ENCODE measurements at regions not wholly inside any gene's neighbourhood (a gene's known extent, or its start where the extent isn't known, plus 50 kb on each side); places are given as distances from the start of the nearest gene placed in this dataset.

DNA sequence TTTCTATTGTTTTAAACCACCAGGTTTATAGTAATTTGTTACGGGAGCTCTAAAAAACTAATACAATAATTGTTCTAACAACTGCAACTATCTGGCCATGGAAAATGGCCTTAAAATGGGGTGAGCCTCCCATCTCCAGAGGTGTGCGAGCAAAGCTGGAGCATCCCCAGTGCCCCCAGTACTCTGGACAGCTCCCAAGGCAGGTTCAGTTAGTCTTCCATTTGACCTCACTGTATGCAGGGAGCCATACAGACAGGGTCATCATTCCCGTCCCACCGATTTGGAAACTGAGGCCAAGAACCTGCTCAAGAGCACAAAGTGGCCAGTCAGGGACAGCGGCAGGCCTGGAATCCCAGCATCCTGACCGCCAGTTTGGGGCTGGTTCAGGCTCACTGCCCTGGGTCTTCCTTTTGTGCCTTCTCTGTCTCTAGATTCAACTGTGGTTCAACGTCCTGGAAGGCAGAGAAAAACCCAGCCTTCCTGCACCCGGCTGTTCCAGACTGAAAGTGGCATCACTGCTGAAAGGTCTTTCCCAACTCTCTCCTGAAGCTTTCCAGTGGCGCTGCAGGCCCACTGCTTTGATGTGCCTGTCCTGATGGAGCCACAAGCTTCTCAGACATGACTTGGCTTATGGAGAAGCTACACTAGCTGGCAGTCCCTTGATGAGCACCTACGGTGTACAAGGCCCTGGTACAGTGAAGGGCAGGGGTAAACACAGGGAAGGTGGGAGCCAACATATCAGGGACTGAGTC is 76.6 kb upstream of the LINGO1 start:
- no peaks in the 10 kb centered on the region for H3K4me1 ChIP-seq (ENCODE audit: insufficient read depth, low read length)
- POLR2A ChIA-PET, result no interaction called here
- no peaks in the 10 kb centered on the region for H3K9me3 ChIP-seq (ENCODE audit: low read length)
- no peak overlapping the region for H3K4me3 ChIP-seq (ENCODE audit: low read length)
- H3K4me1 Mint-ChIP-seq, result no peaks in the 10 kb centered on the region
- H3K27ac ChIP-seq (ENCODE audit: low read depth, low read length), result no peak overlapping the region
- H3K36me3 Mint-ChIP-seq, result no peaks in the 10 kb centered on the region
- no peak overlapping the region for H3K4me3 Mint-ChIP-seq
- H3K9me3 Mint-ChIP-seq, result peaks cover 0 to 2% (median 0%) of the 10 kb centered on the region in 5 donors
- H3K27me3 ChIP-seq (ENCODE audit: insufficient read depth, low read length, poor library complexity, severe bottlenecking), result no peaks in the 10 kb centered on the region
- H3K36me3 ChIP-seq (ENCODE audit: insufficient read depth, low read length), result no peaks in the 10 kb centered on the region
- peaks cover 5 to 26% of the 10 kb centered on the region in 2 donors for H3K27me3 Mint-ChIP-seq
- CTCF ChIA-PET, result no interaction called here
- H3K27ac Mint-ChIP-seq, result no peak overlapping the region
- DNase-seq, result no peak

DNA sequence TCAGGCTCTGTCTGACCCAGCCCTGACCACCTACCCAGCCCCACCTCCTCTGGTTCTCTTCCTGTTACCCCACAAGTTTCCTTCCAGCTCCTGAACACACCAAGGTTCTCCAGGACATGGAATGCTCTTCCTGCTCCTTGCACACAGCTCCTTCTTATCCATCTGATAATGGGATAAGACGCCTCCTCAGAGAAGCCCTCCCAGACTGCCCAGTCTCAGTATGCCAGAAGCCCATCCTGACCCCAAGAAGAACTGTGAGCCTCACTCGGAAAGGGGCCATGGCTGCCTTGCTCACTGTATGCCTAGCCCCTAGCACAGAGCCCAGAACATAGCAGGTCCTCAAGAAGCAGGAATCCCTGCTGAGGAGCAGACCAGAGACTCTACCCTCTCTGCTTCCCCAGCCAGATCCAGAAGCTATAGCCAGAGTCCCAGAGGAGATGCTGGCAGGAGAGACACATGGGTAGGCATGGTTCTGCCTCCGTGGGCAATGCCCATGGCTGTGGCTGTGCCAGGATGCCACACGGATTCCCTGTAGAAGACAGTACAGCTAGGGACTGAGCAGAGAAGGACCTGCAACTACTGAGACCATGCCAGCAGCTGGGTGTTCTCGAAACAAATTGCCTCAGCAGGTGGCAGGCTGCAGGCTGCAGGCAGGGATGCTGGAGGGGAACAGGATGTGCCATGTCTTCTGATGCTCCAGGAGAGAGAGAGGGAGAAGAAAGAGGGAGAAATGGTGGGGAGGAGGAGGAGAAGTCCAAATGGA is 74.0 kb upstream of the LINGO1 start:
- Mint-ChIP-seq H3K36me3 (no peaks in the 10 kb centered on the region), H3K27me3 (peaks cover 9 to 21% of the 10 kb centered on the region in 2 donors), H3K27ac (no peak overlapping the region), H3K4me1 (no peaks in the 10 kb centered on the region), H3K9me3 (no peaks in the 10 kb centered on the region), H3K4me3 (no peak overlapping the region)
- H3K4me1 ChIP-seq (ENCODE audit: insufficient read depth, low read length), result no peaks in the 10 kb centered on the region
- H3K9me3 ChIP-seq (ENCODE audit: low read length), result no peaks in the 10 kb centered on the region
- no peaks in the 10 kb centered on the region for H3K27me3 ChIP-seq (ENCODE audit: insufficient read depth, low read length, poor library complexity, severe bottlenecking)
- POLR2A ChIA-PET, result no interaction called here
- no peak overlapping the region for H3K4me3 ChIP-seq (ENCODE audit: low read length)
- H3K27ac ChIP-seq (ENCODE audit: low read depth, low read length), result no peak overlapping the region
- DNase-seq, result no peak
- CTCF ChIA-PET, result no interaction called here
- H3K36me3 ChIP-seq (ENCODE audit: insufficient read depth, low read length), result no peaks in the 10 kb centered on the region

DNA sequence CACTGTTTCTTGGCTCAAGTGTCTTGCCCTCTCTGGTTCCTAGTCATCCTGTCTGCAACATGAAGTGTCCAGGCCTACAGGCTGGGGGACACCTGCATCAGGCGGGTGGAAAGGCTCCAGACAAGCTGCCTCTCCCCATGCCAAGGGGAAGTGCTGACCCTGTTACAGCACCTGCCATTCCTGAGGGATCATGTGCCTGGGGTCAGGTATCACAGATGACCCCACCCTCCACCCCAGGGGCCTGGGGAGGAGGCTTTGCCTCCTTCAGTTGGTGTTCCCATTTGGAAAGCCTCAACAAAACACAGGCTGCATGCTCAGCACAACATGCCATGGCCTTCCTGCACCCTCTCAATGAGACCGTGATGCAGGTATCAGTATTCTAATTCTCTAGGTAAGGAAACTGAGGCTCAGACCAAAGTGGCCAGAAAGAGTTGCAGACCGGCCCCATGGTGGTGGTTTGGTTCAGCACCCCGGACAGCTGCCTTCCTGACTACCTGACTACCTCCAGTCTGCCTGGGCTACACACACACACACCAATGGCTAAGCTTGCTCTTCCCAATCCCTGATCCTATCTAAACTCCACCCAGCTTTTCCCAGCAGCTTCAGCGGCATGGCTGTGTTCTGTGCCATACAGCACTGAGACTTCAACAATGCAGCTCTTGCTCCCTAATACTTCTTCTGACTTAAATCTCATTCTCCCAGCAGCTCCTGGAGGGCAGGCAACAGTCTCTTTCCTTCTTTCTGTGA is 69.7 kb upstream of the LINGO1 start:
- CTCF ChIA-PET, result no interaction called here
- Mint-ChIP-seq H3K27ac (no peak overlapping the region), H3K27me3 (peaks cover 11 to 21% of the 10 kb centered on the region in 2 donors), H3K36me3 (no peaks in the 10 kb centered on the region), H3K4me3 (no peak overlapping the region), H3K4me1 (no peaks in the 10 kb centered on the region), H3K9me3 (no peaks in the 10 kb centered on the region)
- no peak overlapping the region for H3K4me3 ChIP-seq (ENCODE audit: low read length)
- POLR2A ChIA-PET, result no interaction called here
- no peaks in the 10 kb centered on the region for H3K4me1 ChIP-seq (ENCODE audit: insufficient read depth, low read length)
- no peak for DNase-seq
- H3K36me3 ChIP-seq (ENCODE audit: insufficient read depth, low read length), result no peaks in the 10 kb centered on the region
- H3K27ac ChIP-seq (ENCODE audit: low read depth, low read length), result no peak overlapping the region
- H3K27me3 ChIP-seq (ENCODE audit: insufficient read depth, low read length, poor library complexity, severe bottlenecking), result no peaks in the 10 kb centered on the region
- H3K9me3 ChIP-seq (ENCODE audit: low read length), result no peaks in the 10 kb centered on the region

DNA sequence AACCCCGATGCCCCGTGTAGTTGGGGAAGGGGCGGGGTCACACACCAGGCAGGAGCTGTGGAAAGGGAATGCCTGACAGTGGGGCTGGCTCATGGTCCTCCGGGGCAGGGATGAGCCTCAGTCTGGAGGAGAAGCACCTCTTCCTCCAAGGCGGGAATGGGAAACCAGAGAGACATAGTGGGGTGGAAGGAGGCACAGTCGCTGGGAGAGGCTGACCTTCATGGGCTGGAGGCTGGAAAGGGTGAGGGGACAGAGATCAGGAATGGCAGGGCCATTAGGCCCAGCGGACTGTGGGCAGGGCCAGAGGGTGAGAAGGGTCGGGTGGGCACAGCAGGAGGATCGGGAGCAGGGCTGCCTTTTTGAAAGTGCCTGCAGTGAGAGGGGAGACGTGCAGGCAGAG is 65.8 kb upstream of the LINGO1 start:
- H3K4me3 Mint-ChIP-seq, result no peak overlapping the region
- POLR2A ChIA-PET, result no interaction called here
- no peak for DNase-seq
- no peaks in the 10 kb centered on the region for H3K9me3 Mint-ChIP-seq
- H3K4me1 Mint-ChIP-seq, result no peaks in the 10 kb centered on the region
- H3K36me3 Mint-ChIP-seq, result peaks cover 0 to 1% (median 0%) of the 10 kb centered on the region in 3 donors
- peaks cover 19 to 20% of the 10 kb centered on the region in 2 donors for H3K27me3 Mint-ChIP-seq
- Histone ChIP-seq H3K9me3 (ENCODE audit: low read length) (no peaks in the 10 kb centered on the region), H3K4me3 (ENCODE audit: low read length) (no peak overlapping the region), H3K4me1 (ENCODE audit: insufficient read depth, low read length) (no peaks in the 10 kb centered on the region), H3K27ac (ENCODE audit: low read depth, low read length) (no peak overlapping the region), H3K27me3 (ENCODE audit: insufficient read depth, low read length, poor library complexity, severe bottlenecking) (no peaks in the 10 kb centered on the region), H3K36me3 (ENCODE audit: insufficient read depth, low read length) (no peaks in the 10 kb centered on the region)
- H3K27ac Mint-ChIP-seq, result no peak overlapping the region
- CTCF ChIA-PET, result no interaction called here

DNA sequence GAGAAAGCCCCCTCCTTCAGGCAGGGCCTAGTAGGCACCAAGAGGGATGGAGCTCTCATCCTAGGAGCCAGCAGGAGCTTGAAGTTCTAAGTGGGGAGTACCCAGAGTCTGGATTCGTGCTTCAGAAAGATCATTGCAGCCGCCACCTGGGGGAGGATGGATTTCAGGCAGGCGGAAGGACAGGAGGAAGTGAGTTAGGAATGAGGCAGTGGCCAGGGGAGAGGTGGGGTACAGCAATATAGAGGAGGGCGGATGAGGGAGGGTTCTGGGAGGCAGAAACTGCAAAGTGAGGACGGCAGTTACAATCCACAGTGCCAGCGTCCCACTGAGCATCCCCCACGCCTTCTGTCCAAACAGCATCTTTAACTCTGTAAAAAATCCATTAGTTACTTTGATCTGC is 65.2 kb upstream of the LINGO1 start:
- POLR2A ChIA-PET, result no interaction called here
- CTCF ChIA-PET, result no interaction called here
- peaks cover 4% of the 10 kb centered on the region for H3K27me3 ChIP-seq (ENCODE audit: insufficient read depth, low read length, poor library complexity, severe bottlenecking)

DNA sequence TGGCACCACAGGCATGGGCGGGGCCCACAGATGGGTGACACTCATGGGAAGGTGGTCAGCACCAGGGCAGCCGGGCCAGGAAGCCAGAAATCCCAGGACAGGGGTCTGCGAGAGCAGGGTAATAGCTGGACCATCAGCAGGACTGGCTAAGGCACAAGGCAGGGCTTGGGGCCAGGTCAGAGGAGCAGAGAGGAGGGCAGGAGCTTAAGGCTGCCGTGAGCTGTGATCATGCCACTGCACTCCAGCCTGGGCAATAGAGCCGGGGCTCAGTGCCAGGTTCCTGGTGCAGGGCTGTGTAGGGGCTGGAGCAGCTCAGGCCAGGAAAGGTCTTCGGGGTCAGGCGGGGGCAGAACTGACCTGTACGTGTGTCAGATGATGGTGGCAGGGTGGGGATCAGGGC is 64.2 kb upstream of the LINGO1 start:
- no peaks in the 10 kb centered on the region for H3K4me1 Mint-ChIP-seq
- H3K36me3 Mint-ChIP-seq, result peaks cover 0 to 4% (median 0%) of the 10 kb centered on the region in 3 donors
- peaks cover 23 to 26% of the 10 kb centered on the region in 2 donors for H3K27me3 Mint-ChIP-seq
- CTCF ChIA-PET, result no interaction called here
- POLR2A ChIA-PET, result no interaction called here
- H3K9me3 Mint-ChIP-seq, result no peaks in the 10 kb centered on the region
- no peaks in the 10 kb centered on the region for H3K9me3 ChIP-seq (ENCODE audit: low read length)
- H3K4me3 ChIP-seq (ENCODE audit: low read length), result no peak overlapping the region
- H3K27me3 ChIP-seq (ENCODE audit: insufficient read depth, low read length, poor library complexity, severe bottlenecking), result peaks cover 9% of the 10 kb centered on the region
- no peak for DNase-seq
- no peak overlapping the region for H3K27ac Mint-ChIP-seq
- H3K4me1 ChIP-seq (ENCODE audit: insufficient read depth, low read length), result no peaks in the 10 kb centered on the region
- no peak overlapping the region for H3K27ac ChIP-seq (ENCODE audit: low read depth, low read length)
- no peaks in the 10 kb centered on the region for H3K36me3 ChIP-seq (ENCODE audit: insufficient read depth, low read length)
- H3K4me3 Mint-ChIP-seq, result no peak overlapping the region

More for the DNA sequence above, 65.2 kb upstream of the LINGO1 start:
- no peaks in the 10 kb centered on the region for H3K9me3 Mint-ChIP-seq
- Histone ChIP-seq H3K4me1 (ENCODE audit: insufficient read depth, low read length) (no peaks in the 10 kb centered on the region), H3K4me3 (ENCODE audit: low read length) (no peak overlapping the region), H3K27ac (ENCODE audit: low read depth, low read length) (no peak overlapping the region), H3K9me3 (ENCODE audit: low read length) (no peaks in the 10 kb centered on the region), H3K36me3 (ENCODE audit: insufficient read depth, low read length) (no peaks in the 10 kb centered on the region)
- peaks cover 0 to 4% (median 0%) of the 10 kb centered on the region in 3 donors for H3K36me3 Mint-ChIP-seq
- no peaks in the 10 kb centered on the region for H3K4me1 Mint-ChIP-seq
- H3K27me3 Mint-ChIP-seq, result peaks cover 23 to 25% of the 10 kb centered on the region in 2 donors
- H3K4me3 Mint-ChIP-seq, result no peak overlapping the region
- no peak for DNase-seq
- no peak overlapping the region for H3K27ac Mint-ChIP-seq

DNA sequence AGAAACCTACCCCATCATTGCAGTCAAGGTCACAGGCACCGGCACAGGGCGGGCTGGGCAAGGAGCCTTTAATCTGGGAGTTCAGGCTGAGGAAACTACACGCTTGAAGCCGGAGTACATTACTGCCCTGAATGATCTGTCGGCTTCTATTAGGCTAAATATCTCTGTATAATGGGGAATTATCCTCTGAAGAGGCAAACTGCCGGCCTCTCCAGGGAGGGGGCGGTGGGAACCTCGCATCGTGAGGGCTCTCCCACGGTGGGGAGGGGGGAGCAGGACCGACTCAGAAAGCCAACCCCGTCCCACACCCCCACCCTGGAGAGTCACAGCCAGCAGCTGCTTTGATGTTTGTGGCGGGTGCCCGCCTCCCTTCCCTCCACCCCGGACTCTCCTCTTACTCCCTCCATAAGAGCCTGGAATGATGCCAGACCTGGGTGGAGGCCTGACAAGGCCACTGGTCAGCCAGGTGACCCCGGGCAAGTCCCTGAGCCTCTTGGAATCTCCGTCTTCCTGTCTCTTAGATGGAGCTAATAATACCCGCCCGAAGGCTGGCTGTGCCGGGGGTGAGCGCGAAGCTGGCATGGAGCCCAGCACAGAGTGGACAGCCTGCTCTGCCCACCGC is 63.4 kb upstream of the LINGO1 start:
- H3K36me3 Mint-ChIP-seq, result peaks cover 0 to 4% (median 0%) of the 10 kb centered on the region in 3 donors
- no peak overlapping the region for H3K4me3 Mint-ChIP-seq
- H3K4me3 ChIP-seq (ENCODE audit: low read length), result no peak overlapping the region
- no peaks in the 10 kb centered on the region for H3K9me3 Mint-ChIP-seq
- CTCF ChIA-PET, result no interaction called here
- H3K4me1 ChIP-seq (ENCODE audit: insufficient read depth, low read length), result no peaks in the 10 kb centered on the region
- POLR2A ChIA-PET, result no interaction called here
- no peaks in the 10 kb centered on the region for H3K9me3 ChIP-seq (ENCODE audit: low read length)
- DNase-seq, result no peak
- H3K27ac ChIP-seq (ENCODE audit: low read depth, low read length), result no peak overlapping the region
- H3K27ac Mint-ChIP-seq, result no peak overlapping the region
- peaks cover 9% of the 10 kb centered on the region for H3K27me3 ChIP-seq (ENCODE audit: insufficient read depth, low read length, poor library complexity, severe bottlenecking)
- peaks cover 28 to 34% of the 10 kb centered on the region in 2 donors for H3K27me3 Mint-ChIP-seq
- no peaks in the 10 kb centered on the region for H3K4me1 Mint-ChIP-seq
- H3K36me3 ChIP-seq (ENCODE audit: insufficient read depth, low read length), result no peaks in the 10 kb centered on the region

DNA sequence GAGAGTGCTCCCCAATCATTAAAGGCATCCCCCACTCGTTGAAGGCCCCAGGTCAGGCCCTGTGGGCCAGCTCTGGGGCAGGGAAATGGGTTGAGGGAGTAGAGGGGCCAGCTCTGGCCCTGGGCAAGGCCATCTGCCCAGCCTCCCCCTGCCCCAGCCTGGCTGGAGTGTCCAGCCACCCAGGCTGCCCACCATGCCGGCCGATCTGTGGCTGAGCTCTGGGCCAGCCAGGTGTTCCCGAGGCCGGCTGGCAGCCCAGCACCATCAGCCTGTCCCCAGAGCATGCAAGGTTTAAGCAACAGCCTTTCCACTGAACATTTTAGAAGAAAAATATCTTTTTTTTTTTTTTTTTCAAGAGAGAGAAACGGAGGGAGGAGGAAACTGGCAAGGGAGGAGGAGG is 62.8 kb upstream of the LINGO1 start:
- ChIA-PET CTCF (no interaction called here), POLR2A (no interaction called here)
- Mint-ChIP-seq H3K27ac (no peak overlapping the region), H3K4me3 (no peak overlapping the region), H3K36me3 (peaks cover 0 to 4% (median 0%) of the 10 kb centered on the region in 3 donors), H3K9me3 (no peaks in the 10 kb centered on the region), H3K27me3 (peaks cover 30 to 38% of the 10 kb centered on the region in 2 donors), H3K4me1 (no peaks in the 10 kb centered on the region)
- no peaks in the 10 kb centered on the region for H3K9me3 ChIP-seq (ENCODE audit: low read length)
- no peak overlapping the region for H3K27ac ChIP-seq (ENCODE audit: low read depth, low read length)
- DNase-seq, result no peak
- no peak overlapping the region for H3K4me3 ChIP-seq (ENCODE audit: low read length)
- H3K36me3 ChIP-seq (ENCODE audit: insufficient read depth, low read length), result no peaks in the 10 kb centered on the region
- no peaks in the 10 kb centered on the region for H3K4me1 ChIP-seq (ENCODE audit: insufficient read depth, low read length)
- H3K27me3 ChIP-seq (ENCODE audit: insufficient read depth, low read length, poor library complexity, severe bottlenecking), result peaks cover 9% of the 10 kb centered on the region

All from CD8-positive, alpha-beta memory T cell (primary cell).